ENCODE measurements at regions not wholly inside any gene's neighbourhood (a gene's known extent, or its start where the extent isn't known, plus 50 kb on each side); places are given as distances from the start of the nearest gene placed in this dataset.

- H3K9me3 Mint-ChIP-seq, result peaks cover 5% of the 10 kb centered on the region
- H3K4me3 Mint-ChIP-seq, result no peak overlapping the region
- H3K27ac Mint-ChIP-seq, result no peak overlapping the region
These were observed 154.2 kb upstream of the MYL2 start for GRCh38 chr12:111074559-111074958.

DNA sequence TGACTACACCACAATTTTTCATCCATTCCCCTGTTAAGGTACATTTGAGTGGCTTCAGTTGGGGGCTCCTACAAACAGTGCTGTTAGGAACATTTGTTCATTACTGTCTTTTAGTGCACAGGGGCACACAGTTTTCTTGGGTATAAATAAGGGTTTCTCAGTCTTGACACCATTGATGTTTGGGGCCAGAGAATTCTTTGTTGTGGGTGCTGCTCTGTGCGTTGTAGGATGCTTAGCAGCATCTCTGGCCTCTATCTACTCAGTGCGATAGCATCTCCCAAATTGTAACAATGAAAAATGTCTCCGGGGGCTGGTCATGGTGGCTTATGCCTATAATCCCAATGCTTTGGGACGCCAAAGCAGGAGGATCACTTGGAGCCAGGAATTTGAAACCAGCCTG, 153.0 kb upstream of the MYL2 start:
- DNase-seq (ENCODE audit: extremely low spot score, unreplicated experiment), result no peak
- TF ChIP-seq CTCF (conservative IDR thresholded peaks at IDR 0.05), result no peak
- Mint-ChIP-seq H3K9me3 (peaks cover 5% of the 10 kb centered on the region), H3K4me1 (ENCODE audit: unreplicated experiment) (peaks cover 20% of the 10 kb centered on the region), H3K27me3 (peaks cover 13% of the 10 kb centered on the region), H3K27ac (no peak overlapping the region), H3K36me3 (no peaks in the 10 kb centered on the region), H3K4me3 (no peak overlapping the region)

More at GRCh38 chr12:111074559-111074958, 154.2 kb upstream of the MYL2 start:
- no peak for DNase-seq (ENCODE audit: extremely low spot score, unreplicated experiment)
- peaks cover 19% of the 10 kb centered on the region for H3K4me1 Mint-ChIP-seq (ENCODE audit: unreplicated experiment)
- H3K36me3 Mint-ChIP-seq, result no peaks in the 10 kb centered on the region
- TF ChIP-seq CTCF (conservative IDR thresholded peaks at IDR 0.05), result no peak
- peaks cover 11% of the 10 kb centered on the region for H3K27me3 Mint-ChIP-seq

DNA sequence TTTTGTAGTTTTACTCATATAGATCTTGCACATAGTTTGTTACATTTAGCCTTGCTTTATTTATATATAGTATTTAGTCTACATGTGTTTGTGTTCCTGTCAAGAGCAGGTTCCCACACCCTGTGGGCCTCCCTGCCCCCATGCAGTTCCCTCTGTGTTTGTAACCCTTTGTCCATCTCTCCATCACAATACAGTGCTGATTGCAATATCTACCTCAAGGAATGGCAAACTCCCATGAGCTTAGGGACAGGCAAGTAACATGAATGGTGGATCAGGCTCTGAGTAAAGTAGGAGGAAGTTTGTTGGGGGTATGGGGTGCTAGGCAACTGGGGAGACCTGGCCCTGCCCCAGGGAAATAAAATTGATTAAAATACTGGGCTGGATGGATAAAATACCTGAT, 151.9 kb upstream of the MYL2 start:
- H3K4me1 Mint-ChIP-seq (ENCODE audit: unreplicated experiment), result peaks cover 19% of the 10 kb centered on the region
- TF ChIP-seq CTCF (conservative IDR thresholded peaks at IDR 0.05), result no peak
- no peak for DNase-seq (ENCODE audit: extremely low spot score, unreplicated experiment)
- peaks cover 6% of the 10 kb centered on the region for H3K27me3 Mint-ChIP-seq
- peaks cover 5% of the 10 kb centered on the region for H3K9me3 Mint-ChIP-seq
- no peak overlapping the region for H3K27ac Mint-ChIP-seq
- H3K36me3 Mint-ChIP-seq, result no peaks in the 10 kb centered on the region
- no peak overlapping the region for H3K4me3 Mint-ChIP-seq

- H3K9me3 Mint-ChIP-seq, result peaks cover 5% of the 10 kb centered on the region
- DNase-seq (ENCODE audit: extremely low spot score, unreplicated experiment), result no peak
- TF ChIP-seq CTCF (conservative IDR thresholded peaks at IDR 0.05), result no peak
- H3K4me1 Mint-ChIP-seq (ENCODE audit: unreplicated experiment), result peaks cover 7% of the 10 kb centered on the region
- peaks cover 6% of the 10 kb centered on the region for H3K27me3 Mint-ChIP-seq
- H3K27ac Mint-ChIP-seq, result no peak overlapping the region
- H3K36me3 Mint-ChIP-seq, result no peaks in the 10 kb centered on the region
- no peak overlapping the region for H3K4me3 Mint-ChIP-seq
These were observed 149.5 kb upstream of the MYL2 start for GRCh38 chr12:111069886-111070285.

- Mint-ChIP-seq H3K36me3 (no peaks in the 10 kb centered on the region), H3K27ac (no peak overlapping the region), H3K4me3 (no peak overlapping the region), H3K4me1 (ENCODE audit: unreplicated experiment) (peaks cover 13% of the 10 kb centered on the region), H3K27me3 (peaks cover 6% of the 10 kb centered on the region), H3K9me3 (peaks cover 5% of the 10 kb centered on the region)
- no peak for TF ChIP-seq CTCF (conservative IDR thresholded peaks at IDR 0.05)
- no peak for DNase-seq (ENCODE audit: extremely low spot score, unreplicated experiment)
These were observed 147.9 kb upstream of the MYL2 start for GRCh38 chr12:111068290-111068689.

- DNase-seq (ENCODE audit: extremely low spot score, unreplicated experiment), result no peak
- no peaks in the 10 kb centered on the region for H3K36me3 Mint-ChIP-seq
- no peak overlapping the region for H3K27ac Mint-ChIP-seq
- peaks cover 5% of the 10 kb centered on the region for H3K9me3 Mint-ChIP-seq
- H3K4me1 Mint-ChIP-seq (ENCODE audit: unreplicated experiment), result peaks cover 17% of the 10 kb centered on the region
- TF ChIP-seq CTCF (conservative IDR thresholded peaks at IDR 0.05), result no peak
- H3K27me3 Mint-ChIP-seq, result peaks cover 6% of the 10 kb centered on the region
- no peak overlapping the region for H3K4me3 Mint-ChIP-seq
These were observed 147.1 kb upstream of the MYL2 start for GRCh38 chr12:111067498-111067897.

Measured in type B pancreatic cell (in vitro differentiated cells).